GM12891 (cell line): ENCODE measurements at regions not wholly inside any gene's neighbourhood (a gene's known extent, or its start where the extent isn't known, plus 50 kb on each side); places are given as distances from the start of the nearest gene placed in this dataset.
A peak's percentile ranks its signal among the peaks of the same experiment; 100 is the strongest.
"Not testable (repeated sequence)": the region's sequence is repeated elsewhere in the genome, so short reads cannot be mapped to it uniquely, and the experiment has no call there.

Source experiments
- DNase-seq: peaks from one replicate; pipeline ENCODE4 v3.0.0; 2011; ENCODE audit warnings: low spot score; ENCODE audit not compliant: insufficient read length
- FAIRE-seq: peaks from 2 replicates; lab custom pipeline; 2011; peaks lifted over from hg19 to GRCh38; lab: Jason Lieb, UNC
- PAX5 ChIP-seq: IDR thresholded peaks from 2 replicates; pipeline ENCODE4 v1.6.1; 2011; ENCODE audit warnings: low read length, moderate library complexity, mild to moderate bottlenecking; ENCODE audit not compliant: insufficient read depth, severe bottlenecking
- POLR2A ChIP-seq: IDR thresholded peaks from 2 replicates; pipeline ENCODE4 v1.6.1; 2011; ENCODE audit warnings: low read depth, low read length, control low read depth
- POLR2AphosphoS5 ChIP-seq: IDR thresholded peaks from 2 replicates; pipeline ENCODE4 v1.6.1; 2011; ENCODE audit warnings: low read depth, low read length, control low read depth
- POU2F2 ChIP-seq: IDR thresholded peaks from 2 replicates; pipeline ENCODE4 v1.6.1; 2011; ENCODE audit warnings: low read depth, mild to moderate bottlenecking, control low read depth, low read length, moderate library complexity
- SPI1 ChIP-seq: IDR thresholded peaks from 2 replicates; pipeline ENCODE4 v1.6.1; 2011; ENCODE audit warnings: low read depth, low read length, control low read depth
- TAF1 ChIP-seq: IDR thresholded peaks from 2 replicates; pipeline ENCODE4 v1.6.1; 2011; ENCODE audit warnings: low read depth, low read length, control low read depth

- DNase-seq = no peak
- no peak for FAIRE-seq
- TF ChIP-seq SPI1 (no peak), PAX5 (no peak), TAF1 (no peak), POU2F2 (no peak), POLR2AphosphoS5 (no peak)
Measured at GRCh38 chr15:77905301-77905920, 172.1 kb downstream of the TBC1D2B start.

- no peak for FAIRE-seq
- DNase-seq = no peak
- TF ChIP-seq POLR2A (no peak), PAX5 (no peak), TAF1 (no peak), POU2F2 (no peak), POLR2AphosphoS5 (no peak), SPI1 (no peak)
Measured at GRCh38 chr15:77904901-77905300, 172.6 kb downstream of the TBC1D2B start.

- FAIRE-seq = no peak
Measured at GRCh38 chr15:77904436-77904821, 173.1 kb downstream of the TBC1D2B start.

GRCh38 chr15:77903761-77904435, 173.6 kb downstream of the TBC1D2B start:
- not testable (repeated sequence) for DNase-seq, FAIRE-seq

More at GRCh38 chr15:77904436-77904821, 173.1 kb downstream of the TBC1D2B start:
- TF ChIP-seq POLR2A (no peak), POU2F2 (no peak), PAX5 (no peak), POLR2AphosphoS5 (no peak), TAF1 (no peak), SPI1 (no peak)
- DNase-seq = no peak

- DNase-seq = peak; percentile 68
- FAIRE-seq = peak; percentile 41
Measured at GRCh38 chr15:77902921-77903760, 174.4 kb downstream of the TBC1D2B start.

GRCh38 chr15:77901921-77902750, 175.4 kb downstream of the TBC1D2B start:
- no peak for TF ChIP-seq PAX5
- no peak for TF ChIP-seq POU2F2
- TF ChIP-seq SPI1 = no peak
- no peak for TF ChIP-seq TAF1
- TF ChIP-seq POLR2AphosphoS5 = no peak
- no peak for TF ChIP-seq POLR2A
- no peak for DNase-seq
- no peak for FAIRE-seq

GRCh38 chr15:77901251-77901881, 176.1 kb downstream of the TBC1D2B start:
- DNase-seq = no peak
- FAIRE-seq = no peak
- TF ChIP-seq TAF1 (no peak), POLR2AphosphoS5 (no peak), SPI1 (no peak), POU2F2 (no peak), PAX5 (no peak), POLR2A (no peak)

GRCh38 chr15:77900331-77900963, 177.1 kb downstream of the TBC1D2B start:
- FAIRE-seq = peak; percentile 86
- DNase-seq = peak; percentile 68

- FAIRE-seq, DNase-seq: not testable (repeated sequence)
Measured at GRCh38 chr15:77899776-77900175, 177.7 kb downstream of the TBC1D2B start.
